B cell (primary cell): ENCODE measurements at regions not wholly inside any gene's neighbourhood (a gene's known extent, or its start where the extent isn't known, plus 50 kb on each side); places are given as distances from the start of the nearest gene placed in this dataset.

ENCODE experiments used
- EZH2 ChIP-seq: IDR thresholded peaks from 2 replicates; pipeline ENCODE4 v1.6.1; 2012; ENCODE audit warnings: borderline replicate concordance, low read depth, mild to moderate bottlenecking, moderate library complexity, low read length; ENCODE audit not compliant: insufficient read depth, poor library complexity, severe bottlenecking
- TF ChIP-seq, protein P1 (sequence below): fragments of 200-600 bp; IDR thresholded peaks from one replicate; pipeline ENCODE4 v1.8.0; 2022; ENCODE audit warnings: antibody characterized with exemption, mild to moderate bottlenecking

- TF ChIP-seq EZH2 = no peak
- TF ChIP-seq, protein P1, sequence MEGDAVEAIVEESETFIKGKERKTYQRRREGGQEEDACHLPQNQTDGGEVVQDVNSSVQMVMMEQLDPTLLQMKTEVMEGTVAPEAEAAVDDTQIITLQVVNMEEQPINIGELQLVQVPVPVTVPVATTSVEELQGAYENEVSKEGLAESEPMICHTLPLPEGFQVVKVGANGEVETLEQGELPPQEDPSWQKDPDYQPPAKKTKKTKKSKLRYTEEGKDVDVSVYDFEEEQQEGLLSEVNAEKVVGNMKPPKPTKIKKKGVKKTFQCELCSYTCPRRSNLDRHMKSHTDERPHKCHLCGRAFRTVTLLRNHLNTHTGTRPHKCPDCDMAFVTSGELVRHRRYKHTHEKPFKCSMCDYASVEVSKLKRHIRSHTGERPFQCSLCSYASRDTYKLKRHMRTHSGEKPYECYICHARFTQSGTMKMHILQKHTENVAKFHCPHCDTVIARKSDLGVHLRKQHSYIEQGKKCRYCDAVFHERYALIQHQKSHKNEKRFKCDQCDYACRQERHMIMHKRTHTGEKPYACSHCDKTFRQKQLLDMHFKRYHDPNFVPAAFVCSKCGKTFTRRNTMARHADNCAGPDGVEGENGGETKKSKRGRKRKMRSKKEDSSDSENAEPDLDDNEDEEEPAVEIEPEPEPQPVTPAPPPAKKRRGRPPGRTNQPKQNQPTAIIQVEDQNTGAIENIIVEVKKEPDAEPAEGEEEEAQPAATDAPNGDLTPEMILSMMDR = no peak
These were observed 55.9 kb upstream of the UBR2 start for GRCh38 chr6:42507901-42508300.
